ENCODE measurements at regions not wholly inside any gene's neighbourhood (a gene's known extent, or its start where the extent isn't known, plus 50 kb on each side); places are given as distances from the start of the nearest gene placed in this dataset.
"Not testable (repeated sequence)": the region's sequence is repeated elsewhere in the genome, so short reads cannot be mapped to it uniquely, and the experiment has no call there.

GRCh38 chr1:146396801-146397200, 168.0 kb upstream of the NOTCH2NLA start:
- H4K20me1 ChIP-seq (replicated peaks; ENCODE audit: control insufficient read depth, extremely low read depth, insufficient read depth, low read length); BruUV-seq (replicated peaks); H3K9me3 ChIP-seq (replicated peaks; ENCODE audit: control insufficient read depth, insufficient read depth, low read length); H3K9me1 ChIP-seq (replicated peaks; ENCODE audit: control insufficient read depth, extremely low read depth, insufficient read depth, low read length); H2AFZ ChIP-seq (ENCODE audit: low read depth, low read length); FAIRE-seq; H3K4me2 ChIP-seq (ENCODE audit: insufficient read depth, low read length); H3K4me1 ChIP-seq (ENCODE audit: control insufficient read depth, extremely low read depth, insufficient read depth, low read length); H3K9ac ChIP-seq (replicated peaks; ENCODE audit: extremely low read depth, insufficient read depth, low read length); H3K36me3 ChIP-seq (ENCODE audit: control insufficient read depth in 2 of 2, extremely low read depth in 1 of 2, insufficient read depth in 2 of 2, low read length in 2 of 2); H3K4me3 ChIP-seq (replicated peaks in 1 of 3; ENCODE audit: insufficient read depth in 1 of 3, low read depth in 1 of 3, low read length in 3 of 3); POLR2A ChIA-PET; dilution Hi-C loops (cut with MboI; ENCODE audit: extremely low pct_ligation_motif_present, low sequenced_read_pairs); H3K27me3 ChIP-seq (ENCODE audit: control insufficient read depth in 2 of 2, insufficient read depth in 2 of 2, low read length in 2 of 2); CTCF ChIA-PET; DNase-seq (ENCODE audit: low read depth, low spot score); intact Hi-C loops (cut with micrococcal nuclease); H3K79me2 ChIP-seq (ENCODE audit: control insufficient read depth, insufficient read depth, low read length); H3K27ac ChIP-seq (ENCODE audit: insufficient read depth, low read depth, low read length): not testable (repeated sequence)

- not testable (repeated sequence) for H3K4me2 ChIP-seq (ENCODE audit: insufficient read depth, low read length); H3K9me1 ChIP-seq (replicated peaks; ENCODE audit: control insufficient read depth, extremely low read depth, insufficient read depth, low read length)
Measured at GRCh38 chr1:146396242-146396641, 167.4 kb upstream of the NOTCH2NLA start.

GRCh38 chr1:146393796-146394195, 165.0 kb upstream of the NOTCH2NLA start:
- H4K20me1 ChIP-seq (replicated peaks; ENCODE audit: control insufficient read depth, extremely low read depth, insufficient read depth, low read length); H3K4me2 ChIP-seq (ENCODE audit: insufficient read depth, low read length); H3K9me1 ChIP-seq (replicated peaks; ENCODE audit: control insufficient read depth, extremely low read depth, insufficient read depth, low read length); BruUV-seq (replicated peaks); CTCF ChIA-PET; H3K79me2 ChIP-seq (ENCODE audit: control insufficient read depth, insufficient read depth, low read length); H3K27ac ChIP-seq (ENCODE audit: insufficient read depth, low read depth, low read length); POLR2A ChIA-PET; DNase-seq (ENCODE audit: low read depth, low spot score); H3K9ac ChIP-seq (replicated peaks; ENCODE audit: extremely low read depth, insufficient read depth, low read length); H3K4me1 ChIP-seq (ENCODE audit: control insufficient read depth, extremely low read depth, insufficient read depth, low read length); H3K4me3 ChIP-seq (replicated peaks in 1 of 3; ENCODE audit: insufficient read depth in 1 of 3, low read depth in 1 of 3, low read length in 3 of 3); H3K9me3 ChIP-seq (replicated peaks; ENCODE audit: control insufficient read depth, insufficient read depth, low read length); FAIRE-seq; H3K36me3 ChIP-seq (ENCODE audit: control insufficient read depth in 2 of 2, extremely low read depth in 1 of 2, insufficient read depth in 2 of 2, low read length in 2 of 2); H3K27me3 ChIP-seq (ENCODE audit: control insufficient read depth in 2 of 2, insufficient read depth in 2 of 2, low read length in 2 of 2); intact Hi-C loops (cut with micrococcal nuclease); H2AFZ ChIP-seq (ENCODE audit: low read depth, low read length); dilution Hi-C loops (cut with MboI; ENCODE audit: extremely low pct_ligation_motif_present, low sequenced_read_pairs): not testable (repeated sequence)

More at GRCh38 chr1:146396242-146396641, 167.4 kb upstream of the NOTCH2NLA start:
- H3K9me3 ChIP-seq (replicated peaks; ENCODE audit: control insufficient read depth, insufficient read depth, low read length); H4K20me1 ChIP-seq (replicated peaks; ENCODE audit: control insufficient read depth, extremely low read depth, insufficient read depth, low read length); H3K79me2 ChIP-seq (ENCODE audit: control insufficient read depth, insufficient read depth, low read length); CTCF ChIA-PET; H3K27ac ChIP-seq (ENCODE audit: insufficient read depth, low read depth, low read length); H3K36me3 ChIP-seq (ENCODE audit: control insufficient read depth in 2 of 2, extremely low read depth in 1 of 2, insufficient read depth in 2 of 2, low read length in 2 of 2); FAIRE-seq; H3K27me3 ChIP-seq (ENCODE audit: control insufficient read depth in 2 of 2, insufficient read depth in 2 of 2, low read length in 2 of 2); H3K9ac ChIP-seq (replicated peaks; ENCODE audit: extremely low read depth, insufficient read depth, low read length); dilution Hi-C loops (cut with MboI; ENCODE audit: extremely low pct_ligation_motif_present, low sequenced_read_pairs); H3K4me3 ChIP-seq (replicated peaks in 1 of 3; ENCODE audit: insufficient read depth in 1 of 3, low read depth in 1 of 3, low read length in 3 of 3); BruUV-seq (replicated peaks); intact Hi-C loops (cut with micrococcal nuclease); DNase-seq (ENCODE audit: low read depth, low spot score); POLR2A ChIA-PET; H3K4me1 ChIP-seq (ENCODE audit: control insufficient read depth, extremely low read depth, insufficient read depth, low read length); H2AFZ ChIP-seq (ENCODE audit: low read depth, low read length): not testable (repeated sequence)

GRCh38 chr1:146393154-146393553, 164.3 kb upstream of the NOTCH2NLA start:
- H3K4me3 ChIP-seq (replicated peaks in 1 of 3; ENCODE audit: insufficient read depth in 1 of 3, low read depth in 1 of 3, low read length in 3 of 3); H3K4me1 ChIP-seq (ENCODE audit: control insufficient read depth, extremely low read depth, insufficient read depth, low read length); FAIRE-seq; H3K27ac ChIP-seq (ENCODE audit: insufficient read depth, low read depth, low read length); H3K27me3 ChIP-seq (ENCODE audit: control insufficient read depth in 2 of 2, insufficient read depth in 2 of 2, low read length in 2 of 2); H3K79me2 ChIP-seq (ENCODE audit: control insufficient read depth, insufficient read depth, low read length); POLR2A ChIA-PET; dilution Hi-C loops (cut with MboI; ENCODE audit: extremely low pct_ligation_motif_present, low sequenced_read_pairs); BruUV-seq (replicated peaks); DNase-seq (ENCODE audit: low read depth, low spot score); intact Hi-C loops (cut with micrococcal nuclease); H3K9ac ChIP-seq (replicated peaks; ENCODE audit: extremely low read depth, insufficient read depth, low read length); H2AFZ ChIP-seq (ENCODE audit: low read depth, low read length); H3K9me3 ChIP-seq (replicated peaks; ENCODE audit: control insufficient read depth, insufficient read depth, low read length); H3K9me1 ChIP-seq (replicated peaks; ENCODE audit: control insufficient read depth, extremely low read depth, insufficient read depth, low read length); CTCF ChIA-PET; H3K4me2 ChIP-seq (ENCODE audit: insufficient read depth, low read length); H4K20me1 ChIP-seq (replicated peaks; ENCODE audit: control insufficient read depth, extremely low read depth, insufficient read depth, low read length); H3K36me3 ChIP-seq (ENCODE audit: control insufficient read depth in 2 of 2, extremely low read depth in 1 of 2, insufficient read depth in 2 of 2, low read length in 2 of 2): not testable (repeated sequence)
